HG02763 (cell line): ENCODE measurements at regions not wholly inside any gene's neighbourhood (a gene's known extent, or its start where the extent isn't known, plus 50 kb on each side); places are given as distances from the start of the nearest gene placed in this dataset.

Source experiments
- ATAC-seq: cut with Tn5 transposase; IDR thresholded peaks from one replicate; pipeline ENCODE4 v1.9.1; 2021; ENCODE audit warnings: mild to moderate bottlenecking, moderate library complexity; ENCODE audit not compliant: unreplicated experiment

DNA sequence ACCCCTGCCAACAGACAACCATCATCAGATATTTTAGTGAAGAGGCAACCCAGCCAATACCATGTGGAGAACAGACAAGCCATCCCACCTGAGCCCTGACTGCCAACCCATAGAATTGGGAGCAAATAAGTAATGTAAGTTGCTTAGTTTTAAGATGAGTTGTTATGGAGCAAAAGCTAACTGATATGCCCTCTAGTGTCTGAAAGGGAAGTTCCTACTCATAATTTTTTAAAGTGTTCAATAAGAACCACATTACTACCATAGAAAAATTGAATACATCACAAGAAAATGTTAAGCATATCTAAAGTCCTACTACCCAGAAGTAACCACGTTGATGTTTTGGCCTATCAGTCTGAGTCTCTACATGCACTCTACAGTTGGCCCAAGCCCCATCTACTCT lies 50.8 kb upstream of the SLC36A4 start:
- ATAC-seq: no peak

DNA sequence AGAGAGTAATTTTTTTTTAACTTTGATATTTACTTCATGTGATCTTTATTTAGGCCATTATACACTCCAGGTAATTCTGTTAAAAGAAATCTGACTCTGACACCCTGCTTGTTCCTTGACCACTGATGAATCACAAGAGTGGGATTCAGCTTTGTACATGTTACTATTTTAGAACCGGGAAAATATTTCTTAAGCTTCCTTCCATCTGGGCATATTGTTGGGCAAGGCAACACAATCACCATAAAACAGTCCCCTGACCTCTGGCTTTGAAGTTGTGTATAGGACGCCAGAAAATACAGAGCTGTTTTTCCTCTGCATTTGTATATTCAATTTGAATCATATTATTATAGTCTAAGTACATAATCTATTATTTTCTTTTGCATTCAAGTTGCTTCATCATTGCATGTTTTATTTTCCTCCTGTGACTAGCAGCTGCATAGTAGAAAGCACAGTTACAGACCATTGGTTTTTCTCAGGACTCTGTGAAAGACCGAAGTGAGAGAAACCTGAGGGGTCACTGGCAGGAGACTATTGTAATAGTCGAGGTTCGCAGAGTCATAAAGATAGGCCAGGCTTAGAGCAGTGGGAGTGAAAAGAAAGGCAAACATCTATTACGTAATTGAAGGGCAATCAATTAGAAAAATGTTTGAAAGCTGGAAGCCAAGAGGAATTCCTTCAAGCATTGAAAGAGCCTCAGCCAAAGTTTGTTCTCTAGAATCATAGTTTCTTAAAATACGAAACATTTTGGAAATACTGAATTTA lies 51.8 kb upstream of the SLC36A4 start:
- no peak for ATAC-seq

DNA sequence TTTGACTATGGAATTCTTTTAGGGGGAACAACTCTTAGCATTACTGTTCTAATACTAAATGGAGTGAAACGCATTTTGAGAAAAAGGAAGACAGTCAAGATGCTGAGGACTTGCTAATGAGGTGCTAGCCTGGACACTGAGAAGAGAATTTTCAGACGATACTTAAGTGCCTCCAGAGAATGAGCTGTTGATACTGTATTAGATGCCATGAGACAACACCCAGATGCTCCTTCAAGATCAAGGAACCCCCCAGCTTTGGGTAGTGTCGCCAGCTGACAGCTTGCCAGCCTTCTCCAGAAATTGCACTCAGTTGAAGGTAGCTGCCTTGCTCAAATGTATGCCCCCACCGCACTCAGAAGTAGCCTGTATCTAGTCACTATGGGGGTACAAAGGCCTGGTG lies 52.5 kb upstream of the SLC36A4 start:
- no peak for ATAC-seq

DNA sequence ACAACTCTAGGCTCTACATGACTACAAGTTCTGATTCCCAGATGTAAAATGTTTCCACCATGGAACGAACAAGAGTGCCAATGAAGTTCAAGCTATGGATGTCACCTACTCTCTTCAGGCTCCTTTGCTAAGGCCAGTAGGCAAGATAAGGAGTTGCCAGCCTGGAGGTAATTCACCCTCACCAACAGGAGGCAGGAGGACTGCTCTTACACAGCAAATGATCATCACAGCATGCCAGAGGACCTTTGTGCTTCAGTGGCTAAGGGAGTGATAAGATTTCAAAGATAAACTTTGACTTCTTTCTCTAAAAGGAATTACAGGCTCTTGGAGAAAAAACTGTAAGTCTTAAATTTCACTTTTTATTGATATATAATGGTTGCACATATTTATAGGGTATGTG lies 54.1 kb upstream of the SLC36A4 start:
- no peak for ATAC-seq

DNA sequence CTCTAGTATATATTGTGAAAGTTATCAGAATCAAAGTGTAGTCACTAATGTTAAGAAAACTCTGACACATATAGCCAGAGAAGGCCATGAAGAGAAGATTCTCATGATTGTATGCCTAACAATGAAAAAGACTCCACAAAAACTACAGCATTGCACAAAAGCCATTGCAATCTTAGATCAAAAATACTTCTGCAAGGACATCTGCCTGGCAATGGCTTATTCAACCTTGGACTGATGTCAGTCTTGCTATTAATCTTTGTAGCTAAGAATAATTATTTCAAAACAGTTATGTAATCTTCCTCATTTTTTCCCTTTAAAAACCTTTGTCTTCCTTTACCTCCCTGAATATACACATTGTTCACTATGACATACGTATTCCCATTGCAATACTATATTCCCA lies 55.3 kb upstream of the SLC36A4 start:
- no peak for ATAC-seq

DNA sequence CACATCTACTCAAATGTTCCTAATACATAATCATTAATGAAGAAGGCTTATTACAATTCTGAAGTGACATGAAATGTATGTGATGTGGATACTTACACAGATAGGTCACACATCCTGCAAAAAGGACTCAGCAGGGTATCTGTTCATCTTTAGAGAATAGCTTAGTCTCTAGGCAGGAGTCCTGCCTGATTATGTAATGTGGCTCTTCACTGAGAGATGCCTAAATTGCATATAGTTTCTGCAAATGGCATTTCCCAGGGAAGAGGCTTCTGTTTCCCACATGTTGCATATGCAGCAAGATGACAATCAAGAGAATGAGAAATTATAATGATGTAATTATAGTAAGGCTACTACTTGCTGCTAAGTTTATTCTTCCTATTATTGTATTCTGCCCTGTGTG lies 58.8 kb upstream of the SLC36A4 start:
- ATAC-seq: no peak

DNA sequence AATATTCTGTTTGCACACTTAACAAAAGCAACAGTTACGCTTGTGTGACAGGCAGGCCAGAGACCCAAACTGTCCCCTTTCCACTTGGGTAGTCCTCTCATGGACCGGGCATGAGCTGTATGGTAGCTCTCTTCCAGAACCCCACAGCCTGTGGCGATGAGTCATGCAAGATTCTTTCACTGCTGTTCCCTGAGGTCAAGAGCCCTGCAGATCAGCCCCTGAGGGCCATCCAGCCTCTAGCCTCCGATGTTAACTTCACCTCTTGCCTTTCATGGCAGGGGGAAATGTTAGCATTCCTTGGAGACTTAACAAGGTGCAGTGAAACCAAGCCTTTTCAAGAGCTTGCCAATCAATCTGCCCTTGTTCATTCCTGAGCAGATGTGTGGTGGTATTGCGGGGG lies 63.2 kb upstream of the DEUP1 start:
- no peak for ATAC-seq

DNA sequence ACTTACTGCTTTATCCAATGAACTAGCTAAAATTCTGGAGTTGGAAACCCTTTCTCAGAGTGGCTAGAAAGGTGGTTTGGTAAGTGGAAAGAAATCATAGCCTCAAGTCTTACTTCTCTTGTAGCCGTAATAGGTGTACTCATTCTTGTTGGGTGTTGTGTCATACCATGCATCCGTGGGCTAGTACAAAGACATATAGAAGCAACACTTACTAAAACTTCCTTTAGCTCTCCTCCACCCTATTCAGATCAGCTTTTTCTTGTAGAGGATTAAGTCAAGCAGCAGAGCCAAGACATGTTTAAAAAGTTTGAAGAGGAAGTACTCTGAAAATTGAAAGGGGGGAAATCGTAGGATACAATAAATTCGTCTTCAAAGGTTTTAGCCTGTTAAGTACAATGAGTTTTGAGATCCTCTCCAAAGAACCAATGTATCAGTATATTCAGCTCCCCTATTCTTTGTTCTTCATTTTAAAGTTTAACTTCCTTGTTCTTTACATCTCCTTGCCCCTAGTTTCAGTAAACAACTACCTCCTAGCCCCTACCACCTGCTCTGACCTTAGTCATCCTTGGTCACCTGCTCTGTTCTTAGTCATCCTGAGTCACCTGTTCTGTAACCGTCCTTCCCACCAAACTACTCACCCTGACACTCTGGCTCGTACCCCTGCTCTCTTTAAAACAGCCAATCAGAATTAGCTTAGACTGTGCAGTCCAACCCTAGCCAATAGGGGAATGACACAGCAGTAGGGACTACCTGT lies 62.1 kb upstream of the DEUP1 start:
- no peak for ATAC-seq

DNA sequence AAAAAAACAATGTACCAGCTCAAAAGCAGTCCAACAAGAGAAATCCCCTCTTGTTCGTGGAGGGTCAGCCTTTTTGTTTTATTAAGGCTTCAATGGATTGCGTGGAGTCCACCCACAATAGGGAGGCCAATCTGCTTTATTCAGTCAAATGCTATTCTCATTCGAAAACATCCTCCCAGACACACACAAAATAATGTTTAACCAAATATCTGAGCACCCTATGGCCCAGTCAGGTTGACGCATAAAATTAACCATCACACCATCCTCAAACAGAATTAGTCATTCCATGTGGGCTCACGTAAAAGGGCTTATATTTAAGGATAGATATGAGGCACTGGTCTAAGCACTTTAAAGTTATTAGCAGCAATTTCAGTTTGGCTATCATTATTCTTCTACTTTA lies 58.9 kb upstream of the DEUP1 start:
- no peak for ATAC-seq

DNA sequence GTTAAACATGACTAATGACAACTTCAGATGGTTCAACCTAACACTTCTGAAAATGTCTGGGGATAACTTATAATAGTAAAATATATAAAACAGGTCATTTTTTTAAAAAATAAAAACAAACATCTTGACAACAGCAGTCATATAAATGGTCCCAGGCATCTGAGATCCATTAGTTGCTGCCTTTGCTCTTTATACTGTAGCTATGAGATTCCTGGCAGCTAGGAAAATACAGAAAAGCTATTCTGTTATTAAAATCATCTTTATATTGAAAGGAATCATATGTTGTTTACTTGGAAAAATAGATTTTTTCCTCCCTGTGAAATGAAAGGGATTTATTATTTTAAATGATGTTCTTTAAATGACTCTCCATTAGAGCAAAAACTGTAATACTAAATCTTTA lies 55.7 kb upstream of the DEUP1 start:
- ATAC-seq: no peak

DNA sequence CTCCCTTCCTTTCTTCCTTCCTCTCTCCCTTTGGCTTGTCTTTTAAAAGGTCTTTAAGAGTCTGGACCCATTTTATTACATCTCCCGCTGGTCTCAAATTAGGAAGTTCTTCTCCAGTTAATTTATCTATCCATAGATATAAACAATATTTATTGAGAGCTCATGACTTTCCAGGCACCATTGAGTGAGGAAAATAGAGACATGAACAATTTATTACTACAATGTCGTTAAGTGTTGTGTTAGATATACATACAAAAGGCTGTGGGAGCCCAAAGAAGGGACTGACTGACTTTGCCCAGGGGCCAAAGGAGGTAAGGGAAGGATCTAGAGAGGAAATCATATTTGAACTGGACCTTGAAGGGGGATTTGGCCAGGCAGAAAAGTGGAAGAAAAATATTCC lies 51.6 kb upstream of the DEUP1 start:
- no peak for ATAC-seq

DNA sequence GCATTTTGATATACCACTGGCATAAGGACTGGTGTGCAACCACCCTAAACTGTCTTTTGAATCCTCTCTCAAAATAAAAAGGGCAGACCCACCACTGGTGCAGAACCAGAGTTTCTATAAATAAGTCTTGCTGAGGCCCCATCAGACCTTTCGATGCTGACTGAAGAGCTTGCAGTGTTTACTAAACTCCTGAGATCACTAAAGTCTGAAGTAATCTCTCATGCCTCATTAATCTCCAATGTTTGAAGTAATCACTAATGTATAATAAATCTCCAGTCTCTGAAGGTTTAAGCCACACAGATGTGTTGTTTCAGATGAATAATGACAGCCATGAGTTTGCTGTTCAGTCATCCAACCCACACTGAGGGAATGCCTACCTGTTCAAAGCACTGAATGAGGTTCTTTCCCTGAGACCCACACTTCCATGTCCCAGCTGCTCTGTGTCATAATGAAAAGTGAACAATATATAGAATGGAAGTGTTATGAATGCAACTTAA lies 50.6 kb upstream of the DEUP1 start:
- ATAC-seq: peak; percentile 67
